ENCODE measurements at regions not wholly inside any gene's neighbourhood (a gene's known extent, or its start where the extent isn't known, plus 50 kb on each side); places are given as distances from the start of the nearest gene placed in this dataset.

DNA sequence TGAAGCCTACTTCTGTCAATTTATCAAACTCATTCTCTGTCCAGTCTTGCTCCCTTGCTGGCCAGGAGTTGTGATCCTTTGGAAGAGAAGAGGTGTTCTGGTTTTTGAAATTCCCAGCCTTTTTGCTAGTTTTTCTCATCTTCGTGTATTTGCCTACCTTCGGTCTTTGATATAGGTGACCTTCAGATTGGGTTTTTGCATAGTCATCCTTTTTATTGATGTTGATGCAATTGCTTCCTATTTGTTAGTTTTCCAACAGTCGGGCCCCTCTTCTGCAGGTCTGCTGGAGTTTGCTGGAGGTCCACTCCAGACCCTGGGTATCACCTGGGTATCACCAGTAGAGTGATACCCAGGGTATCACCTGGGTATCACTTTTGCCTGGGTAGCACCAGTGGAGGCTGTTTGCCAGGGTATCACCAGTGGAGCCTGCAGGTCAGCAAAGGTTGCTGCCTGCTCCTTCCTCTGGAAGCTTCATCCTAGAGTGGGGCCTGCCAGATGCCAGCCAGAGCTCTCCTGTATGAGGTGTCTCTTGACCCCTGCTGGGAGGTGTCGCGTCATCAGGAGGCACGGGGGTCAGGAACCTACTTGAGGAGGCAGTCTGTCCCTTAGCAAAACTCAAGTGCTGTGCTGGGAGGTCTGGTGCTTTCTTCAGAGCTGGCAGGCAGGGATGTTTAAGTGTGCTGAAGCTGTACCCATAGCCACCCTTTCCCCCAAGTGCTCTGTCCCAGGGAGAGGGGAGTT is 684.2 kb downstream of the PCDH18 start:
- Histone ChIP-seq H3K9me3 (replicated peaks in 1 of 2; ENCODE audit: control insufficient read depth in 1 of 2, insufficient read depth in 1 of 2, low read length in 2 of 2) (peaks cover 6 to 14% of the 10 kb centered on the region in 2 donors), H3K79me2 (ENCODE audit: insufficient read depth, low read length) (no peaks in the 10 kb centered on the region), H3K4me1 (ENCODE audit: control insufficient read depth in 1 of 2, insufficient read depth in 2 of 2, low read length in 2 of 2) (no peaks in the 10 kb centered on the region), H4K20me1 (ENCODE audit: insufficient read depth, low read length) (no peaks in the 10 kb centered on the region), H3K4me2 (replicated peaks; ENCODE audit: extremely low read depth, low read length, poor library complexity, severe bottlenecking) (no peak overlapping the region), H3K27me3 (ENCODE audit: control insufficient read depth in 2 of 2, insufficient read depth in 2 of 2, low read length in 2 of 2) (no peaks in the 10 kb centered on the region), H3K4me3 (replicated peaks in 1 of 3; ENCODE audit: low read depth in 2 of 3, low read length in 3 of 3) (no peak overlapping the region), H2AFZ (ENCODE audit: insufficient read depth, low read depth, low read length, poor library complexity, severe bottlenecking) (no peak overlapping the region), H3K9ac (ENCODE audit: insufficient read depth, low read length, poor library complexity, severe bottlenecking) (no peak overlapping the region), H3K27ac (ENCODE audit: low read depth in 1 of 2, low read length in 2 of 2) (no peak overlapping the region), H3K36me3 (replicated peaks in 1 of 2; ENCODE audit: control insufficient read depth in 1 of 2, insufficient read depth in 2 of 2, low read length in 2 of 2) (no peaks in the 10 kb centered on the region)
- no peak for DNase-seq
- no peaks in the 10 kb centered on the region for H3K4me1 Mint-ChIP-seq
- WGBS (ENCODE audit: insufficient coverage): 81% methylated on average over 6 of the region's 6 CpGs
- peaks cover 3 to 11% (median 6%) of the 10 kb centered on the region in 7 donors for H3K9me3 Mint-ChIP-seq
- no peak overlapping the region for H3K4me3 Mint-ChIP-seq
- H3K27me3 Mint-ChIP-seq (ENCODE audit: low read depth in 3 of 3): no peaks in the 10 kb centered on the region
- H3K36me3 Mint-ChIP-seq: no peaks in the 10 kb centered on the region
- TF ChIP-seq, protein P1, sequence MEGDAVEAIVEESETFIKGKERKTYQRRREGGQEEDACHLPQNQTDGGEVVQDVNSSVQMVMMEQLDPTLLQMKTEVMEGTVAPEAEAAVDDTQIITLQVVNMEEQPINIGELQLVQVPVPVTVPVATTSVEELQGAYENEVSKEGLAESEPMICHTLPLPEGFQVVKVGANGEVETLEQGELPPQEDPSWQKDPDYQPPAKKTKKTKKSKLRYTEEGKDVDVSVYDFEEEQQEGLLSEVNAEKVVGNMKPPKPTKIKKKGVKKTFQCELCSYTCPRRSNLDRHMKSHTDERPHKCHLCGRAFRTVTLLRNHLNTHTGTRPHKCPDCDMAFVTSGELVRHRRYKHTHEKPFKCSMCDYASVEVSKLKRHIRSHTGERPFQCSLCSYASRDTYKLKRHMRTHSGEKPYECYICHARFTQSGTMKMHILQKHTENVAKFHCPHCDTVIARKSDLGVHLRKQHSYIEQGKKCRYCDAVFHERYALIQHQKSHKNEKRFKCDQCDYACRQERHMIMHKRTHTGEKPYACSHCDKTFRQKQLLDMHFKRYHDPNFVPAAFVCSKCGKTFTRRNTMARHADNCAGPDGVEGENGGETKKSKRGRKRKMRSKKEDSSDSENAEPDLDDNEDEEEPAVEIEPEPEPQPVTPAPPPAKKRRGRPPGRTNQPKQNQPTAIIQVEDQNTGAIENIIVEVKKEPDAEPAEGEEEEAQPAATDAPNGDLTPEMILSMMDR (IDR thresholded peaks at IDR 0.05): no peak
- intact Hi-C loops (cut with micrococcal nuclease): no loop called here
- H3K27ac Mint-ChIP-seq: no peak overlapping the region

DNA sequence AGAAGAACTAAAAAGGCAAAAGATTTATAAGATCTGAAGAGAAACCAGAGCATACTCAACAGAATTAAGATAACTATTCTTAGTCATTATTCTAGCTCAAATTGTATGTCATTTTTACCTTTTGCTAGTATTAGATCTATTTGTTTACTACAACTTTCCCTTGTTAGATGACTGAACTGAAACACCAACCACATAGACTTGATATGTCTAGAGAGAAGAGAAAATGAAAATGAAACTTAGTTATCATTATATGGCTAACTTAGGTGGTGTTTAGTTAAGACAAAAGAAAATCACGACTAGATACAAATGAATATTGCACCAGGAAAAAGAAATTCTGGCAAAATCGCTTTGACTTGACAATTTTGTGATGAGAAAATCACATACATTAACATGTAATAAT is 690.8 kb downstream of the PCDH18 start:
- no peaks in the 10 kb centered on the region for H3K79me2 ChIP-seq (ENCODE audit: insufficient read depth, low read length)
- H3K9me3 Mint-ChIP-seq: peaks cover 0 to 9% (median 4%) of the 10 kb centered on the region in 7 donors
- H3K4me3 ChIP-seq (replicated peaks in 1 of 3; ENCODE audit: low read depth in 2 of 3, low read length in 3 of 3): no peak overlapping the region
- H3K4me2 ChIP-seq (replicated peaks; ENCODE audit: extremely low read depth, low read length, poor library complexity, severe bottlenecking): no peak overlapping the region
- H2AFZ ChIP-seq (ENCODE audit: insufficient read depth, low read depth, low read length, poor library complexity, severe bottlenecking): no peak overlapping the region
- no CpG with 5 or more reads among the region's 2 CpGs for WGBS (ENCODE audit: insufficient coverage)
- TF ChIP-seq, protein P1 (IDR thresholded peaks at IDR 0.05): no peak
- intact Hi-C loops (cut with micrococcal nuclease): no loop called here
- no peaks in the 10 kb centered on the region for H3K36me3 ChIP-seq (replicated peaks in 1 of 2; ENCODE audit: control insufficient read depth in 1 of 2, insufficient read depth in 2 of 2, low read length in 2 of 2)
- no peak overlapping the region for H3K9ac ChIP-seq (ENCODE audit: insufficient read depth, low read length, poor library complexity, severe bottlenecking)
- H4K20me1 ChIP-seq (ENCODE audit: insufficient read depth, low read length): no peaks in the 10 kb centered on the region
- no peaks in the 10 kb centered on the region for H3K4me1 ChIP-seq (ENCODE audit: control insufficient read depth in 1 of 2, insufficient read depth in 2 of 2, low read length in 2 of 2)
- DNase-seq: no peak
- no peaks in the 10 kb centered on the region for H3K4me1 Mint-ChIP-seq
- H3K27ac ChIP-seq (ENCODE audit: low read depth in 1 of 2, low read length in 2 of 2): no peak overlapping the region
- peaks cover 0 to 3% of the 10 kb centered on the region in 2 donors for H3K9me3 ChIP-seq (replicated peaks in 1 of 2; ENCODE audit: control insufficient read depth in 1 of 2, insufficient read depth in 1 of 2, low read length in 2 of 2)
- H3K27me3 Mint-ChIP-seq (ENCODE audit: low read depth in 3 of 3): peaks cover 0 to 2% (median 1%) of the 10 kb centered on the region in 3 donors
- H3K36me3 Mint-ChIP-seq: no peaks in the 10 kb centered on the region
- H3K27me3 ChIP-seq (ENCODE audit: control insufficient read depth in 2 of 2, insufficient read depth in 2 of 2, low read length in 2 of 2): no peaks in the 10 kb centered on the region
- no peak overlapping the region for H3K27ac Mint-ChIP-seq
- no peak overlapping the region for H3K4me3 Mint-ChIP-seq
